ENCODE measurements at regions not wholly inside any gene's neighbourhood (a gene's known extent, or its start where the extent isn't known, plus 50 kb on each side); places are given as distances from the start of the nearest gene placed in this dataset.

DNA sequence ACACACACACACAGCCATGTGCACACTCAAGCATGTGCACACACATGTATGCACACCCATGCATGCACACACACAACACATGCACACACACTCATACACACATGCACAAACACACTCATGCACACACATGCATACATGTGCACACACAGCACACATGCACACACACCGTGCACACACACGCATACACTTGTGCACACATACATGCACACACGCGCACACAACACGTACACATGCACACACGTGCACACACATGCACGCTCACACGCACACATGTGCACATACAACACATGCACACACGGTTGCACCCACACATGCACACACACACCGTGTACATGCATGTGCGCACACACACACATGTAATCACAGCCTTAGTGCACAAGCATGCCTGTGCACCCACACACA lies 230.4 kb upstream of the GSE1 start:
- intact Hi-C loops (cut with micrococcal nuclease) = no loop called here
- Histone ChIP-seq H3K4me1 (ENCODE audit: control insufficient read depth in 1 of 2, insufficient read depth in 2 of 2, low read length in 2 of 2) (no peaks in the 10 kb centered on the region), H3K27me3 (ENCODE audit: control insufficient read depth in 2 of 2, insufficient read depth in 2 of 2, low read length in 2 of 2) (peaks cover 0 to 15% of the 10 kb centered on the region in 2 donors), H2AFZ (ENCODE audit: insufficient read depth, low read depth, low read length, poor library complexity, severe bottlenecking) (no peak overlapping the region), H3K9me3 (replicated peaks in 1 of 2; ENCODE audit: control insufficient read depth in 1 of 2, insufficient read depth in 1 of 2, low read length in 2 of 2) (no peaks in the 10 kb centered on the region), H3K4me2 (replicated peaks; ENCODE audit: extremely low read depth, low read length, poor library complexity, severe bottlenecking) (no peak overlapping the region), H3K79me2 (ENCODE audit: insufficient read depth, low read length) (no peaks in the 10 kb centered on the region), H3K9ac (ENCODE audit: insufficient read depth, low read length, poor library complexity, severe bottlenecking) (no peak overlapping the region), H3K4me3 (replicated peaks in 1 of 3; ENCODE audit: low read depth in 2 of 3, low read length in 3 of 3) (no peak overlapping the region), H4K20me1 (ENCODE audit: insufficient read depth, low read length) (no peaks in the 10 kb centered on the region), H3K27ac (ENCODE audit: low read depth in 1 of 2, low read length in 2 of 2) (no peak overlapping the region), H3K36me3 (replicated peaks in 1 of 2; ENCODE audit: control insufficient read depth in 1 of 2, insufficient read depth in 2 of 2, low read length in 2 of 2) (no peaks in the 10 kb centered on the region)
- Mint-ChIP-seq H3K36me3 (no peaks in the 10 kb centered on the region), H3K27me3 (ENCODE audit: low read depth in 3 of 3) (peaks cover 16 to 37% (median 16%) of the 10 kb centered on the region in 3 donors), H3K4me1 (no peaks in the 10 kb centered on the region), H3K4me3 (no peak overlapping the region), H3K27ac (no peak overlapping the region), H3K9me3 (peaks cover 0 to 11% (median 0%) of the 10 kb centered on the region in 7 donors)
- TF ChIP-seq, protein P1, sequence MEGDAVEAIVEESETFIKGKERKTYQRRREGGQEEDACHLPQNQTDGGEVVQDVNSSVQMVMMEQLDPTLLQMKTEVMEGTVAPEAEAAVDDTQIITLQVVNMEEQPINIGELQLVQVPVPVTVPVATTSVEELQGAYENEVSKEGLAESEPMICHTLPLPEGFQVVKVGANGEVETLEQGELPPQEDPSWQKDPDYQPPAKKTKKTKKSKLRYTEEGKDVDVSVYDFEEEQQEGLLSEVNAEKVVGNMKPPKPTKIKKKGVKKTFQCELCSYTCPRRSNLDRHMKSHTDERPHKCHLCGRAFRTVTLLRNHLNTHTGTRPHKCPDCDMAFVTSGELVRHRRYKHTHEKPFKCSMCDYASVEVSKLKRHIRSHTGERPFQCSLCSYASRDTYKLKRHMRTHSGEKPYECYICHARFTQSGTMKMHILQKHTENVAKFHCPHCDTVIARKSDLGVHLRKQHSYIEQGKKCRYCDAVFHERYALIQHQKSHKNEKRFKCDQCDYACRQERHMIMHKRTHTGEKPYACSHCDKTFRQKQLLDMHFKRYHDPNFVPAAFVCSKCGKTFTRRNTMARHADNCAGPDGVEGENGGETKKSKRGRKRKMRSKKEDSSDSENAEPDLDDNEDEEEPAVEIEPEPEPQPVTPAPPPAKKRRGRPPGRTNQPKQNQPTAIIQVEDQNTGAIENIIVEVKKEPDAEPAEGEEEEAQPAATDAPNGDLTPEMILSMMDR (IDR thresholded peaks at IDR 0.05) = no peak
- no peak for DNase-seq
- WGBS (ENCODE audit: insufficient coverage) = 99% methylated on average over 11 of the region's 11 CpGs

- no peak overlapping the region for H3K9ac ChIP-seq (ENCODE audit: insufficient read depth, low read length, poor library complexity, severe bottlenecking)
- H3K36me3 Mint-ChIP-seq = no peaks in the 10 kb centered on the region
- no peak overlapping the region for H3K27ac Mint-ChIP-seq
- peaks cover 0 to 7% (median 0%) of the 10 kb centered on the region in 7 donors for H3K9me3 Mint-ChIP-seq
- peaks cover 10 to 24% (median 11%) of the 10 kb centered on the region in 3 donors for H3K27me3 Mint-ChIP-seq (ENCODE audit: low read depth in 3 of 3)
- H3K4me1 Mint-ChIP-seq = no peaks in the 10 kb centered on the region
- no peaks in the 10 kb centered on the region for H4K20me1 ChIP-seq (ENCODE audit: insufficient read depth, low read length)
- TF ChIP-seq, protein P1 (IDR thresholded peaks at IDR 0.05) = no peak
- no peak overlapping the region for H2AFZ ChIP-seq (ENCODE audit: insufficient read depth, low read depth, low read length, poor library complexity, severe bottlenecking)
- no peaks in the 10 kb centered on the region for H3K9me3 ChIP-seq (replicated peaks in 1 of 2; ENCODE audit: control insufficient read depth in 1 of 2, insufficient read depth in 1 of 2, low read length in 2 of 2)
- H3K27me3 ChIP-seq (ENCODE audit: control insufficient read depth in 2 of 2, insufficient read depth in 2 of 2, low read length in 2 of 2) = peaks cover 0 to 10% of the 10 kb centered on the region in 2 donors
- H3K36me3 ChIP-seq (replicated peaks in 1 of 2; ENCODE audit: control insufficient read depth in 1 of 2, insufficient read depth in 2 of 2, low read length in 2 of 2) = no peaks in the 10 kb centered on the region
- no peak overlapping the region for H3K4me3 ChIP-seq (replicated peaks in 1 of 3; ENCODE audit: low read depth in 2 of 3, low read length in 3 of 3)
- no peak overlapping the region for H3K27ac ChIP-seq (ENCODE audit: low read depth in 1 of 2, low read length in 2 of 2)
- DNase-seq = no peak
- intact Hi-C loops (cut with micrococcal nuclease) = no loop called here
- no peak overlapping the region for H3K4me3 Mint-ChIP-seq
- no peaks in the 10 kb centered on the region for H3K79me2 ChIP-seq (ENCODE audit: insufficient read depth, low read length)
- no peaks in the 10 kb centered on the region for H3K4me1 ChIP-seq (ENCODE audit: control insufficient read depth in 1 of 2, insufficient read depth in 2 of 2, low read length in 2 of 2)
- WGBS (ENCODE audit: insufficient coverage) = 93% methylated on average over 15 of the region's 19 CpGs
- no peak overlapping the region for H3K4me2 ChIP-seq (replicated peaks; ENCODE audit: extremely low read depth, low read length, poor library complexity, severe bottlenecking)
Measured at GRCh38 chr16:85383836-85384832, 229.0 kb upstream of the GSE1 start.

All from CD14-positive monocyte (primary cell).